22Rv1 (cell line): ENCODE measurements at regions not wholly inside any gene's neighbourhood (a gene's known extent, or its start where the extent isn't known, plus 50 kb on each side); places are given as distances from the start of the nearest gene placed in this dataset.

Experiments used
- CTCF ChIP-seq: fragments of 450-650 bp; IDR thresholded peaks from 2 replicates; pipeline ENCODE4 v1.5.1; 2017; ENCODE audit warnings: mild to moderate bottlenecking
- ZFX ChIP-seq: fragments of 450-650 bp; IDR thresholded peaks from 2 replicates; pipeline ENCODE4 v1.6.1; 2017; ENCODE audit warnings: antibody characterized with exemption, borderline replicate concordance

GRCh38 chr12:118921761-118922160 lies 59.6 kb upstream of the SRRM4 start:
- no peak for TF ChIP-seq CTCF
- TF ChIP-seq ZFX = no peak
